H1 (cell line): ENCODE measurements at regions not wholly inside any gene's neighbourhood (a gene's known extent, or its start where the extent isn't known, plus 50 kb on each side); places are given as distances from the start of the nearest gene placed in this dataset.

ENCODE experiments used
- CTCF ChIA-PET: fragments of 300-600 bp; sonication (Branson Sonifier 250); formaldehyde crosslinking; loops from one replicate; lab custom pipeline; 2021; ENCODE audit not compliant: partially characterized antibody; lab: Charles Lee
- POLR2A ChIA-PET: fragments of 300-600 bp; sonication (Branson Sonifier 250); formaldehyde crosslinking; loops from one replicate; lab custom pipeline; 2021; ENCODE audit warnings: inconsistent platforms; ENCODE audit not compliant: partially characterized antibody; lab: Charles Lee
- DNase-seq, 2 experiments: peaks; one replicate each; pipeline versions ENCODE4 v3.0.0 to v3.0.0-alpha.2; 2010 to 2022; ENCODE audit warnings: low spot score in 2 of 2, low read depth in 1 of 2, mixed read lengths in 1 of 2
- FAIRE-seq: peaks from 2 replicates; lab custom pipeline; 2011; peaks lifted over from hg19 to GRCh38; lab: Jason Lieb, UNC
- H2AFZ ChIP-seq: 2 replicates; pipeline ENCODE4 v1.8.1; 2012; ENCODE audit warnings: low read length, inconsistent platforms
- H2AK5ac ChIP-seq: 2 replicates; pipeline ENCODE4 v1.6.1; 2013; ENCODE audit warnings: low read depth, low read length
- H2BK120ac ChIP-seq: replicated peaks from 2 replicates; pipeline ENCODE3; 2013; ENCODE audit warnings: low read depth, low read length, inconsistent platforms
- H2BK12ac ChIP-seq: 2 replicates; pipeline ENCODE4 v1.6.1; 2013; ENCODE audit warnings: low read depth, low read length
- H2BK15ac ChIP-seq: 2 replicates; pipeline ENCODE4 v1.6.1; 2013; ENCODE audit warnings: low read length
- H2BK20ac ChIP-seq: 2 replicates; pipeline ENCODE4 v1.6.1; 2013; ENCODE audit warnings: low read length
- H2BK5ac ChIP-seq: 2 replicates; pipeline ENCODE4 v1.6.1; 2013; ENCODE audit warnings: low read depth, low read length
- H3K14ac ChIP-seq: 2 replicates; pipeline ENCODE4 v1.6.1; 2013; ENCODE audit warnings: inconsistent platforms; ENCODE audit not compliant: insufficient read length
- H3K18ac ChIP-seq: 2 replicates; pipeline ENCODE4 v1.6.1; 2013; ENCODE audit warnings: low read length; ENCODE audit errors: extremely low read depth
- H3K23ac ChIP-seq: 2 replicates; pipeline ENCODE4 v1.6.1; 2013; ENCODE audit warnings: inconsistent platforms; ENCODE audit not compliant: insufficient read length
- H3K23me2 ChIP-seq: 2 replicates; pipeline ENCODE4 v1.6.1; 2013; ENCODE audit warnings: low read depth, low read length
- H3K27ac ChIP-seq: 2 replicates; pipeline ENCODE4 v1.6.1; 2011; ENCODE audit warnings: low read depth, low read length, inconsistent platforms
- H3K27me3 ChIP-seq, 4 experiments: replicated peaks in 1 of 4; 1 replicate in 1 of 4; 2 replicates in 3 of 4; pipeline versions ENCODE4 v1.6.1 to v1.8.1; 2011 to 2013; ENCODE audit warnings: low read length in 3 of 4, mild to moderate bottlenecking in 3 of 4, inconsistent platforms in 2 of 4, mixed read lengths in 2 of 4, moderate library complexity in 1 of 4; ENCODE audit not compliant: control insufficient read depth in 3 of 4, insufficient read depth in 3 of 4; ENCODE audit errors: extremely low read depth in 1 of 4
- H3K36me3 ChIP-seq, 4 experiments: 2 replicates each; pipeline versions ENCODE4 v1.6.1 to v1.8.1; 2011 to 2013; ENCODE audit warnings: mild to moderate bottlenecking in 4 of 4, low read length in 3 of 4, moderate library complexity in 2 of 4, control low read depth in 1 of 4, inconsistent platforms in 1 of 4; ENCODE audit not compliant: insufficient read depth in 4 of 4, control insufficient read depth in 2 of 4
- H3K4ac ChIP-seq: replicated peaks from 2 replicates; pipeline ENCODE3; 2013; ENCODE audit warnings: low read length, low read depth, mixed read lengths, inconsistent platforms; ENCODE audit not compliant: insufficient read length
- H3K4me1 ChIP-seq, 4 experiments: replicated peaks in 1 of 4; 1 replicate in 1 of 4; 2 replicates in 3 of 4; pipeline versions ENCODE4 v1.6.1 to v1.8.1; 2011 to 2013; ENCODE audit warnings: low read length in 3 of 4, inconsistent platforms in 2 of 4, mixed read lengths in 1 of 4; ENCODE audit not compliant: insufficient read depth in 4 of 4, control insufficient read depth in 3 of 4
- H3K4me2 ChIP-seq, 2 experiments: 2 replicates each; pipeline versions ENCODE4 v1.6.1 to v1.8.1; 2011 to 2013; ENCODE audit warnings: low read depth in 2 of 2, low read length in 2 of 2, control low read depth in 1 of 2, inconsistent platforms in 1 of 2, mild to moderate bottlenecking in 1 of 2; ENCODE audit not compliant: insufficient read depth in 1 of 2
- H3K4me3 ChIP-seq, 4 experiments: fragments of 200-600, 300-600 bp in 1 of 4; sonication (generic), shearing (Covaris generic), sonication (Bioruptor Twin) in 1 of 4; 2 replicates each; pipeline versions ENCODE4 v1.5.1 to v1.8.1; 2011 to 2016; ENCODE audit warnings: low read length in 4 of 4, low read depth in 3 of 4, control low read depth in 2 of 4, inconsistent platforms in 2 of 4, mild to moderate bottlenecking in 2 of 4, mixed read lengths in 1 of 4, moderate library complexity in 1 of 4; ENCODE audit not compliant: insufficient read depth in 2 of 4; ENCODE audit errors: extremely low read depth in 1 of 4
- H3K56ac ChIP-seq: replicated peaks from 2 replicates; pipeline ENCODE3; 2013; ENCODE audit warnings: low read depth, mild to moderate bottlenecking, mixed read lengths, low read length, inconsistent platforms; ENCODE audit not compliant: insufficient read length
- H3K79me1 ChIP-seq: 2 replicates; pipeline ENCODE4 v1.6.1; 2013; ENCODE audit warnings: low read depth, low read length, control low read depth
- H3K79me2 ChIP-seq, 2 experiments: 2 replicates each; pipeline versions ENCODE4 v1.6.1 to v1.8.1; 2012 to 2013; ENCODE audit warnings: low read length in 2 of 2, mild to moderate bottlenecking in 2 of 2, inconsistent platforms in 1 of 2; ENCODE audit not compliant: insufficient read depth in 2 of 2, control insufficient read depth in 1 of 2
- H3K9ac ChIP-seq, 4 experiments: replicated peaks in 1 of 4; 1 replicate in 1 of 4; 2 replicates in 3 of 4; pipeline versions ENCODE4 v1.6.1 to v1.8.1; 2011 to 2013; ENCODE audit warnings: low read depth in 3 of 4, low read length in 3 of 4, control low read depth in 2 of 4, mild to moderate bottlenecking in 2 of 4, moderate library complexity in 2 of 4, inconsistent platforms in 1 of 4; ENCODE audit errors: extremely low read depth in 1 of 4
- H3K9me3 ChIP-seq, 2 experiments: 2 replicates each; pipeline versions ENCODE4 v1.6.1 to v1.8.1; 2012 to 2013; ENCODE audit warnings: mild to moderate bottlenecking in 2 of 2, moderate library complexity in 2 of 2, control low read depth in 1 of 2, inconsistent platforms in 1 of 2, low read depth in 1 of 2, low read length in 1 of 2, mixed read lengths in 1 of 2; ENCODE audit not compliant: insufficient read depth in 2 of 2
- H4K20me1 ChIP-seq, 2 experiments: replicated peaks in 1 of 2; 2 replicates each; pipeline versions ENCODE3 to v1.8.1; 2011 to 2013; ENCODE audit warnings: inconsistent platforms in 2 of 2, low read length in 2 of 2, mild to moderate bottlenecking in 1 of 2; ENCODE audit not compliant: insufficient read depth in 2 of 2, control insufficient read depth in 1 of 2
- H4K5ac ChIP-seq: 2 replicates; pipeline ENCODE4 v1.6.1; 2013; ENCODE audit warnings: low read length, low read depth, mixed read lengths, inconsistent platforms; ENCODE audit not compliant: insufficient read length
- H4K8ac ChIP-seq: 2 replicates; pipeline ENCODE4 v1.8.0; 2013; ENCODE audit warnings: mild to moderate bottlenecking, moderate library complexity, low read length, inconsistent platforms; ENCODE audit not compliant: insufficient read depth; ENCODE audit errors: extremely low read depth
- H4K91ac ChIP-seq: replicated peaks from 2 replicates; pipeline ENCODE3; 2013; ENCODE audit warnings: low read length, mixed read lengths, inconsistent platforms; ENCODE audit not compliant: insufficient read length
- ATF3 ChIP-seq: IDR thresholded peaks from 2 replicates; pipeline ENCODE4 v1.6.1; 2011; ENCODE audit warnings: low read depth, mild to moderate bottlenecking, low read length; ENCODE audit not compliant: insufficient read depth
- CBX8 ChIP-seq: fragments of 300-800, 300-1000 bp; sonication (generic); IDR thresholded peaks from 2 replicates; pipeline ENCODE4 v1.7.1; 2016; ENCODE audit warnings: low read depth, low read length, borderline replicate concordance
- CTCF ChIP-seq, 3 experiments: IDR thresholded peaks; 1 replicate in 2 of 3; 2 replicates in 1 of 3; pipeline versions ENCODE4 v1.5.1 to v1.6.1; 2011; ENCODE audit warnings: low read length in 3 of 3, mild to moderate bottlenecking in 3 of 3, inconsistent platforms in 2 of 3, low read depth in 1 of 3, moderate library complexity in 1 of 3; ENCODE audit not compliant: insufficient read depth in 1 of 3; ENCODE audit errors: control extremely low read depth in 1 of 3
- HDAC2 ChIP-seq, 2 experiments: fragments of 300-600 bp in 1 of 2; sonication (generic) in 1 of 2; IDR thresholded peaks; 2 replicates each; pipeline ENCODE4 v1.6.1; 2011 to 2012; ENCODE audit warnings: low read depth in 2 of 2, low read length in 2 of 2, mild to moderate bottlenecking in 2 of 2, moderate library complexity in 2 of 2, borderline replicate concordance in 1 of 2, inconsistent platforms in 1 of 2
- JUN ChIP-seq: IDR thresholded peaks from 2 replicates; pipeline ENCODE4 v1.6.1; 2011; ENCODE audit warnings: low read depth, mild to moderate bottlenecking, improper control_type of control experiment, low read length
- KDM4A ChIP-seq: IDR thresholded peaks from one replicate; pipeline ENCODE4 v1.7.1; 2012; ENCODE audit warnings: low read depth, mild to moderate bottlenecking, moderate library complexity, low read length, inconsistent platforms; ENCODE audit not compliant: severe bottlenecking
- MAX ChIP-seq: IDR thresholded peaks from 2 replicates; pipeline ENCODE4 v1.6.1; 2012; ENCODE audit warnings: inconsistent platforms
- SIX5 ChIP-seq: IDR thresholded peaks from 2 replicates; pipeline ENCODE4 v1.6.1; 2011; ENCODE audit warnings: mild to moderate bottlenecking, low read depth, low read length
- TAF7 ChIP-seq: optimal IDR thresholded peaks from 2 replicates; pipeline ENCODE3; 2011; ENCODE audit warnings: low read depth, mild to moderate bottlenecking, inconsistent platforms, low read length, moderate library complexity, borderline replicate concordance
- WGBS, 2 experiments: shearing (Covaris generic) in 1 of 2; methylation state at CpG; one replicate each; pipeline versions ENCODE4 v1.1.6 to v1.1.7; 2013 to 2015; ENCODE audit warnings: low lambda C conversion rate in 2 of 2, mixed read lengths in 2 of 2, inconsistent platforms in 1 of 2, low coverage in 1 of 2, missing lambda C conversion rate in 1 of 2; ENCODE audit not compliant: insufficient replicate concordance in 2 of 2, insufficient coverage in 1 of 2, insufficient read length in 1 of 2; ENCODE audit errors: extremely low coverage in 1 of 2, missing lambda C conversion rate in 1 of 2; 5-methylcytosine and 5-hydroxymethylcytosine counted together

GRCh38 chrX:115357326-115358120 lies 68.0 kb downstream of the LUZP4 start:
- FAIRE-seq: no peak
- no peak for DNase-seq
- TF ChIP-seq JUN (no peak), KDM4A (no peak), MAX (no peak), TAF7 (no peak), CTCF (IDR thresholded peaks at IDR 0.05; ENCODE audit: control extremely low read depth in 1 of 3, insufficient read depth in 1 of 3, low read depth in 1 of 3, low read length in 3 of 3) (no peak), SIX5 (no peak), ATF3 (no peak), HDAC2 (IDR thresholded peaks at IDR 0.05; ENCODE audit: borderline replicate concordance in 1 of 2, low read depth in 2 of 2, low read length in 2 of 2) (no peak), CBX8 (no peak)

More at GRCh38 chrX:115357326-115358120, 68.0 kb downstream of the LUZP4 start:
- Histone ChIP-seq H2BK120ac (no peak overlapping the region), H3K4me2 (no peak overlapping the region), H3K27me3 (peaks cover 0 to 5% (median 2%) of the 10 kb centered on the region in 4 experiments; a peak in 3 of 7 replicates), H2BK15ac (no peak overlapping the region), H4K5ac (no peak overlapping the region), H2BK20ac (no peak overlapping the region), H3K4me3 (no peak overlapping the region), H3K18ac (no peak overlapping the region), H4K20me1 (no peaks in the 10 kb centered on the region), H2AFZ (no peak overlapping the region), H3K36me3 (no peaks in the 10 kb centered on the region), H2AK5ac (no peak overlapping the region), H4K8ac (no peak overlapping the region), H3K23ac (no peak overlapping the region), H4K91ac (no peak overlapping the region), H3K9me3 (no peaks in the 10 kb centered on the region), H3K4ac (no peak overlapping the region), H3K23me2 (no peaks in the 10 kb centered on the region), H2BK5ac (no peak overlapping the region), H3K27ac (no peak overlapping the region), H3K14ac (no peak overlapping the region), H3K4me1 (no peaks in the 10 kb centered on the region), H3K79me1 (no peaks in the 10 kb centered on the region), H3K79me2 (no peaks in the 10 kb centered on the region), H3K9ac (no peak overlapping the region), H3K56ac (no peak overlapping the region), H2BK12ac (no peak overlapping the region)
- POLR2A ChIA-PET: no interaction called here
- WGBS, 2 experiments: 84% methylated on average over 3 of the region's 3 CpGs; no CpG with 5 or more reads in 1 of the 2 experiments
- CTCF ChIA-PET: no interaction called here
